ENCODE measurements at regions not wholly inside any gene's neighbourhood (a gene's known extent, or its start where the extent isn't known, plus 50 kb on each side); places are given as distances from the start of the nearest gene placed in this dataset.

GRCh38 chr3:177726807-177727206 is 529.5 kb upstream of the TBL1XR1 start:
- TF ChIP-seq, protein P1, sequence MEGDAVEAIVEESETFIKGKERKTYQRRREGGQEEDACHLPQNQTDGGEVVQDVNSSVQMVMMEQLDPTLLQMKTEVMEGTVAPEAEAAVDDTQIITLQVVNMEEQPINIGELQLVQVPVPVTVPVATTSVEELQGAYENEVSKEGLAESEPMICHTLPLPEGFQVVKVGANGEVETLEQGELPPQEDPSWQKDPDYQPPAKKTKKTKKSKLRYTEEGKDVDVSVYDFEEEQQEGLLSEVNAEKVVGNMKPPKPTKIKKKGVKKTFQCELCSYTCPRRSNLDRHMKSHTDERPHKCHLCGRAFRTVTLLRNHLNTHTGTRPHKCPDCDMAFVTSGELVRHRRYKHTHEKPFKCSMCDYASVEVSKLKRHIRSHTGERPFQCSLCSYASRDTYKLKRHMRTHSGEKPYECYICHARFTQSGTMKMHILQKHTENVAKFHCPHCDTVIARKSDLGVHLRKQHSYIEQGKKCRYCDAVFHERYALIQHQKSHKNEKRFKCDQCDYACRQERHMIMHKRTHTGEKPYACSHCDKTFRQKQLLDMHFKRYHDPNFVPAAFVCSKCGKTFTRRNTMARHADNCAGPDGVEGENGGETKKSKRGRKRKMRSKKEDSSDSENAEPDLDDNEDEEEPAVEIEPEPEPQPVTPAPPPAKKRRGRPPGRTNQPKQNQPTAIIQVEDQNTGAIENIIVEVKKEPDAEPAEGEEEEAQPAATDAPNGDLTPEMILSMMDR (IDR thresholded peaks at IDR 0.05): no peak
- TF ChIP-seq POLR2A (IDR thresholded peaks at IDR 0.05) (no peak), POLR2AphosphoS5 (IDR thresholded peaks at IDR 0.05) (no peak)

All from breast epithelium (tissue), 3 donors.